ENCODE measurements at regions not wholly inside any gene's neighbourhood (a gene's known extent, or its start where the extent isn't known, plus 50 kb on each side); places are given as distances from the start of the nearest gene placed in this dataset.

- TF ChIP-seq CTCF (conservative IDR thresholded peaks at IDR 0.05; ENCODE audit: low read depth in 2 of 2) (no peak), POLR2AphosphoS5 (IDR thresholded peaks at IDR 0.05; ENCODE audit: low read depth) (no peak), ETS1 (IDR thresholded peaks at IDR 0.05) (no peak), EZH2phosphoT487 (IDR thresholded peaks at IDR 0.05; ENCODE audit: unreplicated experiment) (no peak), CREB1 (CRISPR knock-in tag; IDR thresholded peaks at IDR 0.05; ENCODE audit: low read depth) (no peak), REST (IDR thresholded peaks at IDR 0.05; ENCODE audit: unreplicated experiment) (no peak), EZH2 (IDR thresholded peaks at IDR 0.05; ENCODE audit: low read depth, unreplicated experiment) (no peak), ZNF462 (CRISPR knock-in tag; IDR thresholded peaks at IDR 0.05) (no peak), NANOG (IDR thresholded peaks at IDR 0.05; ENCODE audit: borderline replicate concordance) (no peak), ZNF114 (CRISPR knock-in tag; IDR thresholded peaks at IDR 0.05) (no peak), ZNF331 (CRISPR knock-in tag; IDR thresholded peaks at IDR 0.05; ENCODE audit: low read depth) (no peak)
These were observed 71.6 kb upstream of the GREM2 start for GRCh38 chr1:240683576-240683975.
